ENCODE measurements at regions not wholly inside any gene's neighbourhood (a gene's known extent, or its start where the extent isn't known, plus 50 kb on each side); places are given as distances from the start of the nearest gene placed in this dataset.

GRCh38 chr5:54390015-54390414 lies 65.5 kb upstream of the HSPB3 start:
- TF ChIP-seq POLR2A (IDR thresholded peaks at IDR 0.05; ENCODE audit: low read length) (no peak), GATA1 (IDR thresholded peaks at IDR 0.05; ENCODE audit: low read depth, low read length) (no peak)
